Activated CD4-positive, alpha-beta T cell treated with anti-CD3 and anti-CD28 coated beads for 36 hours (primary cell): ENCODE measurements at regions not wholly inside any gene's neighbourhood (a gene's known extent, or its start where the extent isn't known, plus 50 kb on each side); places are given as distances from the start of the nearest gene placed in this dataset.

ENCODE experiments used
- ATAC-seq: fragments of 200-7000 bp; cut with Tn5 transposase; one replicate; pipeline ENCODE4 v1.10.0; 2021; ENCODE audit warnings: mild to moderate bottlenecking, moderate library complexity
- CTCF ChIA-PET: fragments of 350-600 bp; sonication (Branson Sonifier 250); formaldehyde crosslinking; loops from one replicate; lab custom pipeline; 2021; ENCODE audit warnings: antibody characterized with exemption; lab: Charles Lee
- POLR2A ChIA-PET: fragments of 350-600 bp; sonication (Branson Sonifier 250); formaldehyde crosslinking; loops from one replicate; lab custom pipeline; 2021; ENCODE audit warnings: antibody characterized with exemption, inconsistent platforms; lab: Charles Lee
- DNase-seq: peaks from one replicate; pipeline ENCODE4 v3.0.0-alpha.2; 2020
- H3K27ac Mint-ChIP-seq: one replicate; pipeline ENCODE4 v1.8.0; 2021; ENCODE audit warnings: mixed read lengths
- H3K27me3 Mint-ChIP-seq: one replicate; pipeline ENCODE4 v1.8.0; 2021; ENCODE audit warnings: mixed read lengths
- H3K36me3 Mint-ChIP-seq: one replicate; pipeline ENCODE4 v1.8.0; 2021; ENCODE audit warnings: low read depth, mixed read lengths
- H3K4me1 Mint-ChIP-seq: one replicate; pipeline ENCODE4 v1.8.0; 2021; ENCODE audit warnings: mixed read lengths
- H3K4me3 Mint-ChIP-seq: one replicate; pipeline ENCODE4 v1.8.0; 2021; ENCODE audit warnings: mild to moderate bottlenecking, moderate library complexity, mixed read lengths
- H3K9me3 Mint-ChIP-seq: one replicate; pipeline ENCODE4 v1.8.0; 2021; ENCODE audit warnings: low read depth, mixed read lengths
- intact Hi-C, 2 experiments: fragments of 100-400 bp; cut with DNase I in 1 of 2; cut with micrococcal nuclease in 1 of 2; formaldehyde crosslinking; loops; one replicate each; pipeline versions ENCODE4 v1.14.2 to v1.15.1; 2022 to 2024; cut with DNase I, micrococcal nuclease

DNA sequence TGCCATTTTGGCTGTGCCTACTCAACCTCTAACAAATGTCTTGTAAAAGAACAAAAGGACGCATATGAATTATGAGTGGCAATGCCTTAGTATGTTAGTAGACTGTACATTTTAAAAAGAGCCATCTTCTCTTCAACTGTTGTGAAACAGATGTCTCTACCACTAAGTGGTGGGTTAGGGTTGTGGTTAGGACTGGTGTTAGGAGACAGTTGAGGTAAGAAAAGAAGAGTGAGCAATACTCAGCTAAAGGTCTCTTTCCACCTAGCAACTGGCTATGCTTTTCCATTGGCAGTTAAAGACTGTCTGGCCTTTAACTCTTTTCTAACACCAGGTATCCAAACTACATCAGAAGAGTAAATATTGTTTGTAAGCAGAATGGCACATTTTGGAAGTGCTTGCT, 221.7 kb upstream of the TBC1D5 start:
- ChIA-PET CTCF (no interaction called here), POLR2A (no interaction called here)
- DNase-seq = peak; percentile 10
- Mint-ChIP-seq H3K4me1 (no peaks in the 10 kb centered on the region), H3K27me3 (peaks cover 6% of the 10 kb centered on the region), H3K9me3 (no peaks in the 10 kb centered on the region), H3K4me3 (no peak overlapping the region), H3K27ac (no peak overlapping the region), H3K36me3 (no peaks in the 10 kb centered on the region)
- peak; percentile 57 for ATAC-seq
- intact Hi-C loops = no loop called here

GRCh38 chr3:17955411-17955810, 213.0 kb upstream of the TBC1D5 start:
- DNase-seq (no peak), ATAC-seq (no peak)
- ChIA-PET POLR2A (no interaction called here), CTCF (interaction anchor here (0.7 kb wide), 2 partner anchors 10 to 215 kb away, joined by 3 read pairs; no protein-coding TSS in a partner anchor)
- Mint-ChIP-seq H3K4me1 (no peaks in the 10 kb centered on the region), H3K4me3 (no peak overlapping the region), H3K9me3 (peaks cover 11% of the 10 kb centered on the region), H3K27ac (no peak overlapping the region), H3K27me3 (peaks cover 4% of the 10 kb centered on the region), H3K36me3 (peaks cover 2% of the 10 kb centered on the region)
- intact Hi-C loops = no loop called here

- intact Hi-C loops = no loop called here
- ChIA-PET CTCF (interaction anchor here (0.7 kb wide), 1 partner anchor 214 kb away, joined by 3 read pairs; no protein-coding TSS in a partner anchor), POLR2A (no interaction called here)
- Mint-ChIP-seq H3K4me3 (no peak overlapping the region), H3K36me3 (peaks cover 3% of the 10 kb centered on the region), H3K9me3 (peaks cover 12% of the 10 kb centered on the region), H3K4me1 (no peaks in the 10 kb centered on the region), H3K27me3 (peaks cover 5% of the 10 kb centered on the region), H3K27ac (no peak overlapping the region)
- ATAC-seq (no peak), DNase-seq (no peak)
Measured at GRCh38 chr3:17954801-17955200, 212.4 kb upstream of the TBC1D5 start.

GRCh38 chr3:17951241-17951640, 208.8 kb upstream of the TBC1D5 start:
- intact Hi-C loops = no loop called here
- POLR2A ChIA-PET = no interaction called here

DNA sequence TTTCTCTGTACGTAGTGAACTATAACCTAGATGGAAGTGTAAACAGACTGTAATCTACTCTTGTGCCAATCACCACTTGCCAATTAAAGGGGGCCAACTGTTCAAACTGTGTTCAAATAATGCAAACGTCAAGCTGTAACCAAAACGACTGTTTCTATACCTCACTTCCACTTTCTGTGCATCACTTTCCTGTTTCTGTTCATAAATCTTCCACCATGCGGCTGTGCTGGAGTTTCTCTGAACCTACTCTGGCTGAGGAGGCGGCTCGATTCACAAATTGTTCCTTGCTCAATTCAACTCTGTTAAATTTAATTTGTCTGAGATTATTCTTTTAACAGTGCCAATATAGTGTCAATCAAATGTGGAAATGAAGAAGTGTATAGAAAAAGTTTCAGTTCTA, 206.7 kb upstream of the TBC1D5 start:
- DNase-seq (no peak), ATAC-seq (no peak)
- H3K4me3 Mint-ChIP-seq = no peak overlapping the region
- ChIA-PET CTCF (no interaction called here), POLR2A (interaction anchor here (0.6 kb wide), 1 partner anchor 417 kb away, joined by 4 read pairs; no protein-coding TSS in a partner anchor)
- no peak overlapping the region for H3K27ac Mint-ChIP-seq
- H3K9me3 Mint-ChIP-seq = peaks cover 12% of the 10 kb centered on the region
- H3K27me3 Mint-ChIP-seq = peaks cover 22% of the 10 kb centered on the region
- intact Hi-C loops = no loop called here
- peaks cover 3% of the 10 kb centered on the region for H3K36me3 Mint-ChIP-seq
- peaks cover 6% of the 10 kb centered on the region for H3K4me1 Mint-ChIP-seq

More at GRCh38 chr3:17951241-17951640, 208.8 kb upstream of the TBC1D5 start:
- Mint-ChIP-seq H3K4me3 (no peak overlapping the region), H3K4me1 (peaks cover 6% of the 10 kb centered on the region), H3K9me3 (peaks cover 12% of the 10 kb centered on the region), H3K36me3 (peaks cover 3% of the 10 kb centered on the region), H3K27ac (no peak overlapping the region), H3K27me3 (peaks cover 18% of the 10 kb centered on the region)
- CTCF ChIA-PET = no interaction called here
- DNase-seq = no peak
- no peak for ATAC-seq

DNA sequence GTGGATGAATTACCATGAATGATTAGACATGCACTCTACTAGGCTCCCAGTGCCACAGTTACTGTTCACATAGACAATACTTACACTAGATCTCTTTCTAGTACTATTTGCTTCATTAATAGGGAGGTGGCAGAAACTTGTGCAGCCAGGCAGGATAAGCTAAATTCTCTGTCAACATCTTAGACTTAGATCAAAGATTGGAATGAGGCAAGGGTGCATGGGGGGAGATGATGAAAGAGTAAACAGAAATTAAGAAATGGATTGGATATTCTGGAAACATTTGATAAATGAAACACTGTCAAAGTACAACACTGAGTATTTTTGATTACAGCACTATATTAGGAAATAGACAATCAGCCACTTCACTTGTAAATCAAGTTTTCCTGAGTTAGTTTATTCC, 205.4 kb upstream of the TBC1D5 start:
- peaks cover 6% of the 10 kb centered on the region for H3K4me1 Mint-ChIP-seq
- DNase-seq = no peak
- H3K4me3 Mint-ChIP-seq = no peak overlapping the region
- ChIA-PET CTCF (interaction anchor here (0.6 kb wide), 1 partner anchor 115 kb away, joined by 3 read pairs; no protein-coding TSS in a partner anchor), POLR2A (no interaction called here)
- H3K36me3 Mint-ChIP-seq = peaks cover 3% of the 10 kb centered on the region
- intact Hi-C loops = no loop called here
- no peak for ATAC-seq
- H3K27me3 Mint-ChIP-seq = peaks cover 24% of the 10 kb centered on the region
- no peak overlapping the region for H3K27ac Mint-ChIP-seq
- peaks cover 12% of the 10 kb centered on the region for H3K9me3 Mint-ChIP-seq

GRCh38 chr3:17946619-17947018, 204.2 kb upstream of the TBC1D5 start:
- H3K9me3 Mint-ChIP-seq = peaks cover 8% of the 10 kb centered on the region
- peaks cover 3% of the 10 kb centered on the region for H3K36me3 Mint-ChIP-seq
- peaks cover 27% of the 10 kb centered on the region for H3K27me3 Mint-ChIP-seq
- DNase-seq = no peak
- H3K27ac Mint-ChIP-seq = no peak overlapping the region
- no peak overlapping the region for H3K4me3 Mint-ChIP-seq
- POLR2A ChIA-PET = no interaction called here
- intact Hi-C loops = no loop called here
- peaks cover 6% of the 10 kb centered on the region for H3K4me1 Mint-ChIP-seq
- CTCF ChIA-PET = no interaction called here
- no peak for ATAC-seq

DNA sequence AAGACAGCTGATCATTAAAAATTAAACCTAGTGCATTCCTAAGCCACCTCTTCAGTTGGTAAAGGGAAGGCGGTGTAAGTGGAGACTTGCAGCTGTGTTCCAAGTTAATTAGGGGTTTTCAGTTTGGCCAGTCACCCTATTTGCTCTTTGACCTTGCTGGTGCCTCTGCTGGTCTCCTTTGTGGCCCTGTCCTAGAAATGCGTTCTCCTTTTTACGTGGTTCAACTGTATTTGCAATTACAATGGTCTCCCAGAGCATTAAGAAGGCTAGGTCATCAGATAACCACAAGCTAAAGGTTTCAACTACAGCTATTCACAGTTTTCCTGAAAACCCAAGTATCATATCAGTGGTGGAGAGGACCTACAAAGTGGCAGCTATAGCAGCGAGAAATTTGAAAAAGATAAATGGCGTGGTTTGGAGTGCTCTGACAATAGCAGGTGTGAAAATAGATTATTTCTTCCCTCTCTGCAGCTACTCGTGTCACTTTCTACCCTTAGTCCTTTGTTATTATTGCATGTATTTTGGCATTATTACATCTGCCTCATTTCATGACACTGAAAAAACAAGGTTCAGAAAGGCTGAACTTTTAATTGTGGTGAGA, 203.5 kb upstream of the TBC1D5 start:
- ATAC-seq = no peak
- peaks cover 27% of the 10 kb centered on the region for H3K27me3 Mint-ChIP-seq
- H3K27ac Mint-ChIP-seq = no peak overlapping the region
- ChIA-PET CTCF (interaction anchor here (0.5 to 1.2 kb wide), 3 partner anchors 10 to 476 kb away, joined by 3 read pairs; no protein-coding TSS in a partner anchor), POLR2A (interaction anchor here (0.6 kb wide), 1 partner anchor 38 kb away, joined by 3 read pairs; no protein-coding TSS in a partner anchor)
- H3K36me3 Mint-ChIP-seq = peaks cover 3% of the 10 kb centered on the region
- intact Hi-C loops = no loop called here
- H3K4me3 Mint-ChIP-seq = no peak overlapping the region
- no peak for DNase-seq
- H3K9me3 Mint-ChIP-seq = peaks cover 6% of the 10 kb centered on the region
- peaks cover 6% of the 10 kb centered on the region for H3K4me1 Mint-ChIP-seq

- H3K4me1 Mint-ChIP-seq = peaks cover 6% of the 10 kb centered on the region
- H3K9me3 Mint-ChIP-seq = no peaks in the 10 kb centered on the region
- ATAC-seq = no peak
- H3K4me3 Mint-ChIP-seq = no peak overlapping the region
- POLR2A ChIA-PET = interaction anchor here (0.6 kb wide), 1 partner anchor 39 kb away, joined by 3 read pairs; no protein-coding TSS in a partner anchor
- peaks cover 28% of the 10 kb centered on the region for H3K27me3 Mint-ChIP-seq
- no peak overlapping the region for H3K27ac Mint-ChIP-seq
- no peak for DNase-seq
- CTCF ChIA-PET = interaction anchor here (0.5 to 1.2 kb wide), 4 partner anchors 10 to 477 kb away, joined by 3 read pairs; no protein-coding TSS in a partner anchor
- no peaks in the 10 kb centered on the region for H3K36me3 Mint-ChIP-seq
- intact Hi-C loops = no loop called here
Measured at GRCh38 chr3:17945018-17945798, 202.8 kb upstream of the TBC1D5 start.

- DNase-seq (no peak), ATAC-seq (no peak)
- intact Hi-C loops = no loop called here
- CTCF ChIA-PET = no interaction called here
- POLR2A ChIA-PET = no interaction called here
- Mint-ChIP-seq H3K9me3 (no peaks in the 10 kb centered on the region), H3K36me3 (no peaks in the 10 kb centered on the region), H3K27me3 (peaks cover 22% of the 10 kb centered on the region), H3K4me3 (no peak overlapping the region), H3K27ac (no peak overlapping the region), H3K4me1 (no peaks in the 10 kb centered on the region)
Measured at GRCh38 chr3:17942856-17943255, 200.4 kb upstream of the TBC1D5 start.

DNA sequence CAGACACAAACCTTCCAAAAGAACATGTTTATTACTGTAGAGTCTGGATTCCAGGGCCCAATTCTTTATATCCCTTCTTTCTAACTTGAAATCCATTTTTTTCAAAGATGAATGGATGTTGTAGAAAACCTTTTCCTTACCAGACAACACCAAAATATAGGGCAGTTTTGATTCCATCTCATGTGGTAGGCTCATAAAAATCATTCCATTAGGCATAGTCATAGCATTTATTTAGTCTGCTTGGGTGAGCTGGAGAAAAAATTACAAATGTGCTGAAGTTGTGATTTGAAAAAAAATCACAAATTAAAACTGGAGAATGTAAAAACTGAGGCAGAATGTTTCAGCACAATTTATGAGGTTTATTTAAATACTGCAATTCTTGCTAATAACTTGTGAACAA, 199.3 kb upstream of the TBC1D5 start:
- Mint-ChIP-seq H3K27me3 (peaks cover 15% of the 10 kb centered on the region), H3K27ac (no peak overlapping the region)
- POLR2A ChIA-PET = no interaction called here

More for the DNA sequence above, 199.3 kb upstream of the TBC1D5 start:
- DNase-seq = no peak
- no peak for ATAC-seq
- intact Hi-C loops = no loop called here
- H3K4me3 Mint-ChIP-seq = no peak overlapping the region
- no peaks in the 10 kb centered on the region for H3K9me3 Mint-ChIP-seq
- no peaks in the 10 kb centered on the region for H3K4me1 Mint-ChIP-seq
- CTCF ChIA-PET = no interaction called here
- no peaks in the 10 kb centered on the region for H3K36me3 Mint-ChIP-seq
